ES-I3 (cell line): ENCODE measurements at regions not wholly inside any gene's neighbourhood (a gene's known extent, or its start where the extent isn't known, plus 50 kb on each side); places are given as distances from the start of the nearest gene placed in this dataset.

Experiments used
- H3K36me3 ChIP-seq: 2 replicates; pipeline ENCODE4 v1.6.1; 2013; ENCODE audit warnings: mild to moderate bottlenecking, low read length, control low read depth, moderate library complexity; ENCODE audit not compliant: insufficient read depth
- H3K4me1 ChIP-seq: 2 replicates; pipeline ENCODE4 v1.6.1; 2013; ENCODE audit warnings: mild to moderate bottlenecking, control low read depth, low read length; ENCODE audit not compliant: insufficient read depth
- H3K9ac ChIP-seq: 2 replicates; pipeline ENCODE4 v1.6.1; 2013; ENCODE audit warnings: low read depth, mild to moderate bottlenecking, low read length, moderate library complexity
- H3K9me3 ChIP-seq: 2 replicates; pipeline ENCODE4 v1.6.1; 2013; ENCODE audit warnings: mild to moderate bottlenecking, low read length, moderate library complexity; ENCODE audit not compliant: control insufficient read depth, insufficient read depth

GRCh38 chr1:56180520-56181190 is 398.7 kb downstream of the PLPP3 start:
- H3K4me1 ChIP-seq = peaks cover 8% of the 10 kb centered on the region
- H3K36me3 ChIP-seq = no peaks in the 10 kb centered on the region
- H3K9ac ChIP-seq = no peak overlapping the region
- H3K9me3 ChIP-seq = no peaks in the 10 kb centered on the region

- Histone ChIP-seq H3K9me3 (no peaks in the 10 kb centered on the region), H3K4me1 (peaks cover 8% of the 10 kb centered on the region), H3K9ac (no peak overlapping the region), H3K36me3 (no peaks in the 10 kb centered on the region)
Observed at GRCh38 chr1:56179543-56179942, 399.8 kb downstream of the PLPP3 start.

GRCh38 chr1:56175211-56175610 is 404.2 kb downstream of the PLPP3 start:
- H3K9me3 ChIP-seq = no peaks in the 10 kb centered on the region
- H3K4me1 ChIP-seq = no peaks in the 10 kb centered on the region
- no peaks in the 10 kb centered on the region for H3K36me3 ChIP-seq
- H3K9ac ChIP-seq = no peak overlapping the region

GRCh38 chr1:56174176-56174885 is 405.0 kb downstream of the PLPP3 start:
- Histone ChIP-seq H3K9ac (no peak overlapping the region), H3K9me3 (no peaks in the 10 kb centered on the region), H3K36me3 (no peaks in the 10 kb centered on the region), H3K4me1 (no peaks in the 10 kb centered on the region)

- Histone ChIP-seq H3K9ac (no peak overlapping the region), H3K9me3 (no peaks in the 10 kb centered on the region), H3K36me3 (no peaks in the 10 kb centered on the region), H3K4me1 (no peaks in the 10 kb centered on the region)
Observed at GRCh38 chr1:56173736-56174135, 405.6 kb downstream of the PLPP3 start.

DNA sequence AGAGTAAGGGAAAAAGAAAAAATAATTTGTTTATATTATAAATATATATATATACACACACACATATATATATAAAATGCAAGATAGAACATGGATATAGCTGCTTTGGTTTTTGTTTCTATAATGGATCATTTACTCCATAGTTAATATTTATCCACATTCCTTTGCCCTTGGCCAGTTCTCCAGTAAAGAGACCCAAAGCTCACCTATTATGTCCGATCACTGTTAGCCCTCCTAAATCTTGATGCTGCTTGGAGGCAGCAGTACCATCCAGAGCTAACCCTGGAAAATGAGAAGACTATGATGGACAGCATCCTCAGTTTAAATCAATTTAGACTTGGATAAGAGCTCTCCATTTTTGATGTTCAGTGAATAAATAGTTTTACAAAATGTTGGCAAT is 407.7 kb downstream of the PLPP3 start:
- Histone ChIP-seq H3K9me3 (no peaks in the 10 kb centered on the region), H3K9ac (no peak overlapping the region), H3K4me1 (0 out of 2 replicates have a peak, but pooled peaks cover 9% of the 10 kb centered on the region), H3K36me3 (no peaks in the 10 kb centered on the region)

GRCh38 chr1:56170784-56171320 is 408.5 kb downstream of the PLPP3 start:
- Histone ChIP-seq H3K36me3 (no peaks in the 10 kb centered on the region), H3K9ac (no peak overlapping the region)

GRCh38 chr1:56169856-56170255 is 409.5 kb downstream of the PLPP3 start:
- Histone ChIP-seq H3K36me3 (no peaks in the 10 kb centered on the region), H3K9ac (no peak overlapping the region), H3K4me1 (0 out of 2 replicates have a peak, but pooled peaks cover 9% of the 10 kb centered on the region), H3K9me3 (no peaks in the 10 kb centered on the region)

More at GRCh38 chr1:56170784-56171320, 408.5 kb downstream of the PLPP3 start:
- Histone ChIP-seq H3K4me1 (0 out of 2 replicates have a peak, but pooled peaks cover 9% of the 10 kb centered on the region), H3K9me3 (no peaks in the 10 kb centered on the region)

GRCh38 chr1:56168176-56168575 is 411.2 kb downstream of the PLPP3 start:
- Histone ChIP-seq H3K9me3 (no peaks in the 10 kb centered on the region), H3K9ac (no peak overlapping the region), H3K4me1 (0 out of 2 replicates have a peak, but pooled peaks cover 9% of the 10 kb centered on the region), H3K36me3 (no peaks in the 10 kb centered on the region)

DNA sequence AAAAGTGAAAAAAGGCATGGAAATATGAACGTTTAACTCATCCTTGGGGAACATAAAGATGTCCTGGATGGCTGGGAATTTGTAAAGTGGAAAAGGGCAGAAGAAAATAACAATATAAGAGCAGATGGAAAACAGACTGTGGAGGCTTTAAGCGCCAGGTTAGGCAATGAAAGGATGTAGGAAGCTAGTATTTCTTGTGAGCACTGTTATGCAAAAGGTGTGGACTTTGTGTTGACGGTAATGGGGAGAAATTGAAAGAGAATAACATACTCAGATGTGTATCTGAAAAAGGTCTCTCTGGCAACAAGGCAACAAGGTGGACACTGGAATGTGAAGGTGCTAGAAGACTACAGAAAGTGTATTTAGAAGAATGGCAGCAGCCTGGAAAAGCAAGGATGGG is 411.8 kb downstream of the PLPP3 start:
- H3K9me3 ChIP-seq = no peaks in the 10 kb centered on the region
- 0 out of 2 replicates have a peak, but pooled peaks cover 9% of the 10 kb centered on the region for H3K4me1 ChIP-seq
- no peaks in the 10 kb centered on the region for H3K36me3 ChIP-seq
- H3K9ac ChIP-seq = no peak overlapping the region

DNA sequence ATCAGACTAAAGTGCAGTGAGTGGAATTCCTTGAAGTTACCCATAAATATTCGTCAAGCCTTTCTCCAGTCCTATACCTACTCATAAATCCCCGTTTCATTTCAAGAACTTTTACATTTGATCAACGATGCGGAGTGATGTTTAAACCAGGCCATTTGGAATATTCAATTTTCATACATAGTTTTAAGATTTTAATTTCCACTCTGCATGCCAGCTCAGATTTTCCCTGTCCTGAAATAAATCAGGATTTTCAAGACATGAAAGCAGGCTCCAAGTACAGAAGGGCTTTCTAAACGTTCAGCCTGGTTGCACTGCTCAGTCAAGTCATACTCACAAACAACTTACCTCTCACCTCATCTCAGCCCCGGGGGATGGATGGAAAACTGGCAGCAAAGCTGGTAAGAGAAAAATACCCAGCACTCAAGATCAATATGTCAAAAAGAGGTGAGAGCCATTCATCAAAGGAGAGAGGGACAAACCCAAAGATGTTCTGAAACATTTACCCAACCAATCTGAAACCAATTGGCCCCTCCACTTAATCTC is 418.5 kb downstream of the PLPP3 start:
- H3K36me3 ChIP-seq = no peaks in the 10 kb centered on the region
- H3K9me3 ChIP-seq = no peaks in the 10 kb centered on the region
- no peak overlapping the region for H3K9ac ChIP-seq
- no peaks in the 10 kb centered on the region for H3K4me1 ChIP-seq

DNA sequence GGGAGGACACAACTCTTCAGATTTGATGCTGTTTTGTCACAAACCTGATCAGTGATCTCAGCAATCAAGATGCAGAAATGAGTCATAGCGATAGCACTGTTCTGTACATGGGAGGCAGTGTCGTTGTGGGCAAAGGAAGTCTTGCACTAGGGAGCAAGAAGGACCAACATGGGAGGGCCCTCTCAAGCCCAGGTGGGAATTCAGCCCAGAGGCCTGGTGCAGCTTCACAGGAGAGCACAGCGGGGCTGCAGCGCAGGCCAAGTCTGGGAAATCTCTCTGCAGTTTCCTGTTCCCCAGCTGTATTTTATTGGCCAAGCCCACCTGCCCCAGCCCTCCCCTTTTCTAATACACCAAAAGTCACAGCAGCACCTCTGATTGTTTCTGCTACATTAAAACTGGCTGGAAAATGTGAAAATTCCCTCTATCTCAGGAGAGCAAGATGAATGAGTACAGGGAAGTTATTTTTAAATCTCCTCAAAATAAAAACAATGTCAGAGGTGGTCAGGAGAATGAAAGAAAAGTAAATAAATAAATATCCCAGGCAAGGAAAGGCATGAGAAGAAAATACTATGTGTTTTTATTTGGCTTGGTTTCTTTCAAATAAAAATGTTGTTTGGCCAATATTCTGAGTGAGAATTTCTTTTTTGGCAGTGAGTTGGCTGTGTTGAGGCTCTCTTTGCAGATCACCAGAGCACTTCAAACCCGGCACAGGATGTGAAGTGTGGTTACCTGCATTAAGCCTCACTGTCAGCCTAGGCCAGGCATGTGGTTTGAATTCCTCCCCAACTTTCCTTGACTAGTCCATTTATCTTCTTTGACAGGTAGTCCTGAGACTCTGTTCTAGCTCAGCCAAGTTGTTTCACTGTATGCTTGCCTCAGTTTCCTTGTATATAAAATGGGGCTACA is 422.1 kb downstream of the PLPP3 start:
- H3K9ac ChIP-seq = no peak overlapping the region
- H3K36me3 ChIP-seq = no peaks in the 10 kb centered on the region
- no peaks in the 10 kb centered on the region for H3K4me1 ChIP-seq
- no peaks in the 10 kb centered on the region for H3K9me3 ChIP-seq

DNA sequence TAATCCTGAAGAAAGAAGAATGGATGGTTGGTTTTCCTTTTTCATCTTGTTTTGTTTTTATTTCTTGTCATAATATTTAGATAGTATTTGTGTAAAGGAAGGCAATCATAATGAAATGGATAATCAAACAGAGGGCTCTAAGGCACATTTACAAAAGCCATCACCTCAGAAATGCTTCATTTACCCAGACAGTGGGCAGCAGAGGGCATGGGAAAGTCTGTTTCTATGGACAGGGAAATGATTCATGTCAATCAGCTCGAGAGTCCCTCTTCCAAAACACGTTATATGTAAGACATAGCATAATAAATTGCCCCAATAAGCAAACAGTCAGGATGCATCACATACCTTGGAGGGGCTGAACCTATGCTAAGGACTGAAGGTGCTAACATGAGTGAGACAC is 426.1 kb downstream of the PLPP3 start:
- H3K36me3 ChIP-seq = no peaks in the 10 kb centered on the region
- H3K4me1 ChIP-seq = no peaks in the 10 kb centered on the region
- no peak overlapping the region for H3K9ac ChIP-seq
- no peaks in the 10 kb centered on the region for H3K9me3 ChIP-seq

- H3K9ac ChIP-seq = no peak overlapping the region
- H3K9me3 ChIP-seq = no peaks in the 10 kb centered on the region
- no peaks in the 10 kb centered on the region for H3K36me3 ChIP-seq
- H3K4me1 ChIP-seq = no peaks in the 10 kb centered on the region
Observed at GRCh38 chr1:56152635-56153034, 426.7 kb downstream of the PLPP3 start.
